ENCODE measurements at regions not wholly inside any gene's neighbourhood (a gene's known extent, or its start where the extent isn't known, plus 50 kb on each side); places are given as distances from the start of the nearest gene placed in this dataset.

DNA sequence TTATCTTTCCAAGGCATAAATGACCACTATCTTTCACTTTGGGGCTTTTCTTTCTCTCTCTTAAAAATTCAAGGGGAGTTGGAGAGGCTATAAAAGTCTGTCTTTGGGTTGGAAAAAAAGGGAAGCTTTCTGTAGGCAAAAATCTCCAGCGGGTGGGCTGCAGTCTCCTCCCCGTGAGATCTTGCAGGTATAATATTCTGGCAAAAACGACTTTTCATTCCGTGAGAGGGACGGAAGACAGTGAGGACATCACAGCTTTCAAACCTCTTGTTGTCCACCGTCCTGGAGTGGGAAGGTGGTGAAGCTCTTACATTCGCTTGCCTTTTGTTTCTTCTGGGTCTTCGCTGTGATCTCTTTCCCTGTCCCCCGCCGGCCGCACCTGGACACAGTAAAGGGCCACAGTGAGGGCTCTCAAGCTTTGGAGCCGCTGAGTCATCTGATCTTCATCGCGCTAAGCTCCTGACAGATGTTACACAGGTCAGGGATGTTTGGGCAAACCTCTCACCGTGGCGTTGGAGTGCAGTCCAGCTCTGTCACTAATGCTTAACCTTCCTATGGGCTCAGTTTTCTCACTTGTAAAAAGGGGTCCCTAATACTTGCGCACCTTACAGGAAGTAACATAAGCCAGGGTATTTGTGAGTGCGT, 61.9 kb upstream of the MEGF10 start:
- no peak overlapping the region for H3K56ac ChIP-seq (ENCODE audit: extremely low read depth, insufficient read depth, low read length)
- H4K5ac ChIP-seq (ENCODE audit: low read depth, low read length): no peak overlapping the region
- H3K9me3 ChIP-seq (ENCODE audit: control insufficient read depth, insufficient read depth, low read length): no peaks in the 10 kb centered on the region
- H3K79me1 ChIP-seq (ENCODE audit: low read depth in 1 of 2, low read length in 2 of 2): no peaks in the 10 kb centered on the region
- intact Hi-C loops (cut with micrococcal nuclease) (loop anchor here (5.0 kb wide), 1 partner anchor 381 kb away; no protein-coding TSS in a partner anchor), in situ Hi-C loops (cut with MboI; ENCODE audit: low sequenced_read_pairs) (no loop called here), dilution Hi-C loops (cut with HindIII; ENCODE audit: low sequenced_read_pairs, unreplicated experiment) (no loop called here)
- peak overlapping the region; percentile 91 for H2AFZ ChIP-seq (replicated peaks; ENCODE audit: low read length, poor library complexity)
- ATAC-seq (ENCODE audit: low read depth) (peak; percentile 8; the same call in 1 of the 2 replicates), DNase-seq (no peak)
- no TSS peak for BruUV-seq (replicated peaks)
- peak overlapping the region; percentile 25 for H3K4me2 ChIP-seq (ENCODE audit: low read depth, low read length)
- H2AK5ac ChIP-seq (ENCODE audit: low read depth, low read length): no peak overlapping the region
- peaks cover 20% of the 10 kb centered on the region for H3K27me3 ChIP-seq (ENCODE audit: control insufficient read depth, insufficient read depth, low read length)
- H3K9ac ChIP-seq (ENCODE audit: low read depth, low read length): no peak overlapping the region
- 35% methylated on average over 15 of the region's 18 CpGs; no CpG with 5 or more reads in 1 of the 2 experiments for WGBS, 2 experiments (ENCODE audit: extremely low coverage in 2 of 2, insufficient read length in 1 of 2)
- peak overlapping the region; percentile 47 for H3K4me3 ChIP-seq (ENCODE audit: insufficient read depth, low read depth, low read length)
- H3K27ac ChIP-seq (ENCODE audit: insufficient read depth, low read length): no peak overlapping the region
- H4K20me1 ChIP-seq (ENCODE audit: insufficient read depth, low read length): no peaks in the 10 kb centered on the region
- no peak overlapping the region for H3K23ac ChIP-seq (ENCODE audit: low read depth, low read length)
- H3K14ac ChIP-seq (replicated peaks; ENCODE audit: low read depth, low read length): no peak overlapping the region
- H2BK120ac ChIP-seq (ENCODE audit: low read depth, low read length): no peak overlapping the region
- no peaks in the 10 kb centered on the region for H3K36me3 ChIP-seq (ENCODE audit: control insufficient read depth, insufficient read depth, low read length)
- H4K8ac ChIP-seq (ENCODE audit: low read depth in 2 of 2, low read length in 2 of 2): no peak overlapping the region
- no peaks in the 10 kb centered on the region for H3K9me1 ChIP-seq (ENCODE audit: insufficient read depth, low read length)
- no peak overlapping the region for H2BK5ac ChIP-seq (ENCODE audit: low read depth, low read length, poor library complexity, severe bottlenecking)
- no peak overlapping the region for H2AK9ac ChIP-seq (replicated peaks; ENCODE audit: low read depth, low read length, poor library complexity)
- no peak overlapping the region for H4K91ac ChIP-seq (ENCODE audit: insufficient read depth, low read depth, low read length)
- ChIA-PET POLR2A (ENCODE audit: unreplicated experiment) (no interaction called here), CTCF (interaction anchor here (0.6 kb wide), 1 partner anchor 436 kb away, joined by 4 read pairs; no protein-coding TSS in a partner anchor)
- TF ChIP-seq CHD1 (IDR thresholded peaks at IDR 0.05; ENCODE audit: low read depth, low read length) (no peak), RCOR1 (IDR thresholded peaks at IDR 0.05; ENCODE audit: insufficient replicate concordance, low read length) (no peak)
- TF ChIP-seq, protein P1, sequence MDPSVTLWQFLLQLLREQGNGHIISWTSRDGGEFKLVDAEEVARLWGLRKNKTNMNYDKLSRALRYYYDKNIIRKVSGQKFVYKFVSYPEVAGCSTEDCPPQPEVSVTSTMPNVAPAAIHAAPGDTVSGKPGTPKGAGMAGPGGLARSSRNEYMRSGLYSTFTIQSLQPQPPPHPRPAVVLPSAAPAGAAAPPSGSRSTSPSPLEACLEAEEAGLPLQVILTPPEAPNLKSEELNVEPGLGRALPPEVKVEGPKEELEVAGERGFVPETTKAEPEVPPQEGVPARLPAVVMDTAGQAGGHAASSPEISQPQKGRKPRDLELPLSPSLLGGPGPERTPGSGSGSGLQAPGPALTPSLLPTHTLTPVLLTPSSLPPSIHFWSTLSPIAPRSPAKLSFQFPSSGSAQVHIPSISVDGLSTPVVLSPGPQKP (IDR thresholded peaks at IDR 0.05; ENCODE audit: borderline replicate concordance, low read depth, low read length): no peak
- H2BK20ac ChIP-seq (ENCODE audit: low read depth, low read length): no peak overlapping the region
- no peaks in the 10 kb centered on the region for H3K4me1 ChIP-seq (ENCODE audit: control insufficient read depth, insufficient read depth, low read length)
- H3K18ac ChIP-seq (ENCODE audit: low read depth, low read length): no peak overlapping the region
- no peak overlapping the region for H3K4ac ChIP-seq (ENCODE audit: low read depth, low read length)
- no peak overlapping the region for H2BK15ac ChIP-seq (ENCODE audit: low read depth, low read length)

Measured in IMR-90 (cell line).